ENCODE measurements at regions not wholly inside any gene's neighbourhood (a gene's known extent, or its start where the extent isn't known, plus 50 kb on each side); places are given as distances from the start of the nearest gene placed in this dataset.

GRCh38 chr10:36341471-36341870 is 699.4 kb upstream of the FZD8 start:
- TF ChIP-seq YY1 (IDR thresholded peaks at IDR 0.05; ENCODE audit: insufficient read depth, insufficient read length): no peak
- no peak for TF ChIP-seq SUZ12 (IDR thresholded peaks at IDR 0.05; ENCODE audit: extremely low read depth, insufficient read depth, insufficient read length)
- TF ChIP-seq ZNF274 (IDR thresholded peaks at IDR 0.05; ENCODE audit: low read depth, low read length): no peak

Measured in NT2/D1 (cell line).